IPS-NIHi7 (cell line): ENCODE measurements at regions not wholly inside any gene's neighbourhood (a gene's known extent, or its start where the extent isn't known, plus 50 kb on each side); places are given as distances from the start of the nearest gene placed in this dataset.
A peak's percentile ranks its signal among the peaks of the same experiment; 100 is the strongest.

ENCODE experiments used
- DNase-seq: peaks from one replicate; pipeline ENCODE4 v3.0.0; 2012; ENCODE audit warnings: mixed read lengths; ENCODE audit errors: extremely low spot score

DNA sequence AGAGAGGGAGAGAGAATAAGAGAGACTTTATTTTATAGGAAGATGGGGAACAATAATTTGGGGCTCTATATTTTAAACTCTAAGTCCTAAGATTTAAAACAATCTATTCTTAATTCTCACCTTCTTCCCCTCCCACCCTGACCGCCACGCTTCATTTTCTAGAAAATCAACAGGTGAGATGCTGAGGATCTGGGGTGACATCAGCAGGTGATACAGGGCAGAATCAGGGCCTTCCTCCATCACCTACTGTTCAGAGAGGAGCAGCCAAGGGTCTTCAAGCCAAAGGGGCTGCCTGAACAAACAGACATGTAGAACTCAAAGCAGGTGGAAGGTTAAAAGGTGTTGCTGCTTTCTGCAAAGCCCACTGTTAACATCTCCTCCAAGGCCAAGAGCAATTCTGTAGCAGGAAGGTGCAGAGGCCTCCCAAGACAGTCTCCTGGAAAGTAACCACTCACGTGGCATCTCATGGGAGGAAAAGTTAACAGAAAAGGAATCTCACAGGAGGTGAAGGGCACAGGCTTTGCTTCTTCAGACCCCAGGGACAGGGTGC lies 183.6 kb upstream of the TLE3 start:
- no peak for DNase-seq

DNA sequence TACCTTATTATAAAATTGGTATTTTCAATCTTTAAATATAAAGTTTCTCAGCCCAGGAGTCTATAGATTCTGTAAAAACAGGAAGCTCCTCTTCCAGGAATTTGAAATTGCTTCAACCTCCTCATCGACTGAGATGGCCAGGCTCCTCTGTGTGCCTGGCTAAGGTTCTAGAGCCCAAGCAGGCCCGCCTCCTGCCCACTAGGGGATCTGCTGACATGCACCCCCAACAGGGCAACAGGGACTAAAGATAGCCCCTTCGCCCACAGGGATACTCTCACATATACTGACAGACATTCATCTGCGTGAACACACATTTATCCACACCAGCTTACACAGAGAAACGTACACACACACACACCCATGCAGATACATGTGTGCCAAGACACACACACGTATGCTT lies 183.1 kb upstream of the TLE3 start:
- no peak for DNase-seq

GRCh38 chr15:70279096-70279495 lies 181.4 kb upstream of the TLE3 start:
- no peak for DNase-seq

DNA sequence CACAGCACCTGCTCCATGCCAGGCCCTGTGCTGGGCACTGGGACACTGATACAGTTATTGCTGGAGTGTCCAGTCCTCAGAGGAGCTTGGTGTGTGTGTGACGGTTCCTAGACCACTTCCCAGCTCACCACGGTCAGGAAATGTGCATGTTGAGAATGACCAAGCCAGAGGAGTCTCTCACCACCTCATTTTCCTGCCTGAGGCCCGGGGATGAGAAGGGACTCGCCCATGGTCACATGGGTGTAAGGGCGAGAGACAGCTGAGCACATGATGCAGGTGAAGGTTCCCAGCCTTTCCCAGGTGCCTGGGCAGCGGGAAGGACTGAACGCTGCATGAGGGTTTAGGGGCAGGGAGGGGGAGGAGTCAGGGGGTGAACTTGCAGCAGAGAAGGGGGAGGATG lies 180.9 kb upstream of the TLE3 start:
- DNase-seq, result no peak

- no peak for DNase-seq
Measured at GRCh38 chr15:70277556-70277955, 179.8 kb upstream of the TLE3 start.

DNA sequence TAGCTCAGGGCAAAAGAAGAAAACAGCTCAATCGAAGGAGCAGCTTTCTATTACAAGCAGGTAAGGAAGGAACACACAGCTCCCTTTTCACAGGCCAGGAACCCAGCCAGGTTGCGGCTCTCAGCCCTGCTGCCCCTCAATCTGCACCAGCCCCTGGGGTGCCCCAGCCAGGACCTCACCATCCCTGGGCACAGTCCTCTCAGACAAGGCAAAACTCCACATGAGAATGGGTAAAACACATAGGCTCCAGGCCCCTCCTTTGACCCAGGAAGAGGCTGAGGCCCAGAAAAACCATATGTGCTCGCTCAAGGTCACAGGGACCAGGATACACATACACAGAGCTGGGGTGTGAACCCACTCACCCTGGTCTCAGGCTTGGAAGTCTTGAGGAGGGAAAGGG lies 178.7 kb upstream of the TLE3 start:
- DNase-seq, result no peak

DNA sequence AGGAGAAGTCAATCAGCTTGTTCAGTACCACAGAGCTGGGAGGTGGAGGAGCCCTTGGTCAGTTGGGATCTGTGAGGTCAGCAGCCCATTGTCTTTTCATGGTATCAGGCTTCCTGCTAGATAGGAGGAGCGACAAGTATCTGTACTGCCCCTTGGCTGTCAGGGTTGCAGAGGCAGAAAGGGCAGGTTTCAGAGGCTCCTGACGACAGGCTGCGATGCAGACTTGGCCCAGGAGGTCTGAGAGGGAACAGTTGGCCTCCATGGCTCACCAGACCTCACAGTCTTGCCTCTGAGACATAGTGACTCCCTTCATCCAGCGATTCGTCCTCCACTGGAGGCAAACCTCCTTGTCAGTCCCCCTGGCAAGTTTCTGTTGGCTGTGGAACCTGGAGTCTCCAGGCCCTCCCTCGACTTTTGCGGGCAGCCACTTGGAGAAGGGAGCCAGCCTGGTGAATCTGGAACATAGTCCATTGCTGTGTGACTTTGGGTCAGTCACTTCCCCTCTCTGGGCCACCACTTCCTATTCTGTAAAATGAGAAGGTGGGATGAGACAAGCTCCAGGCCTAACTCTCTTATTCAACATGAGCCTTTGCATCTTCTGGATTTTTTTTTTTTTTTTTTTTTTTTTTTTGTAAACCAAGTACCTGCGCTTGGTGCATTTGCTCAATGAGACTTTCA lies 177.9 kb upstream of the TLE3 start:
- no peak for DNase-seq

GRCh38 chr15:70274908-70275307 lies 177.2 kb upstream of the TLE3 start:
- no peak for DNase-seq

DNA sequence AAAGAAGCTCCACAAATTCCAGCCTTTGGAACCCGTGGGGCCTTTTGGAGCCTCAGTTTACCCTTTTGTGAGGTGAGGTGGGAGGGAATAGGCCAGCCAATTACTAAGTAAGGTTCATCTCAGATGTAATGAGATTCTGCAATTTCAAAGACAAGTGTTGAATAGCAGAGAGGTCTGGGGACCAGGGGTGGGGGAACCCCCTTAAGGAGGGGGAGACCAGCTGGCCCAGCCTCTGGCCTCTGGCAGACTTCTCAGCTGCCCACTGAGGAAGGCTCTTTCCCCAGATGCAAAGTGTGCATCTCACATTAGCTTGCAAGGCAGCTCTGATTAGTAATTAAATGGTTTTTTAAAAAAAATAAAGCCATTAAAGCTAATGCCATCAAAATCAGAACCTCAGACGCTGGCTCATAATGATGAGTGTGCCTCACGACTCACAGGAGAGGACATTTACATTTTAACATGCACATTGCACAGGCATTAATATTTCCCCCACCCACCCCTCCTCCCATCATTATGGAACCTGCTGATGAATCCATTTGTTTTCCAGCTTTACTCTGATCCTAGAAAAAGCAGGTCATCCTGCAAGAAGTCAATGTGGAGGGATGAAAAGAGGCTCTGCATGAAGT lies 176.7 kb upstream of the TLE3 start:
- no peak for DNase-seq

DNA sequence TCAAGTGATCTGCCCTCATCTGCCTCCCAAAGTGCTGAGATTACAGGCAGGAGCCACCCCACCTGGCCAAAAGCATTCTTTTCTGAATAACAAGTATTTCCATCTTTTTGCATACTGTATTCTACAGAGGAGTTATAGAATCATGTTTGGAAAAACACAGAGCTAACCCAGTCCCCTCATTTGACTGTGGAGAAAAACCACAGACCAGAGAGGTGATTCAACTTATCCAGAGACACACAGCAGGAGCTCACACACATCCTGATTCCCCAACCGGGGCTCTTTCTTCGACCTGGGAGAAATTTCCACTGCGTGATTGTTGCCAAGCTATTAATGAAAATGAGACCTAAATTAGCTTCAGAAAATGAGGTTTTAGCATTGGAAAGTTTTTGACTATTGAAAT lies 176.1 kb upstream of the TLE3 start:
- DNase-seq, result no peak

GRCh38 chr15:70272565-70273355 lies 175.0 kb upstream of the TLE3 start:
- no peak for DNase-seq

GRCh38 chr15:70271422-70272088 lies 173.8 kb upstream of the TLE3 start:
- peak; percentile 78 for DNase-seq

GRCh38 chr15:70270752-70271111 lies 173.0 kb upstream of the TLE3 start:
- no peak for DNase-seq

DNA sequence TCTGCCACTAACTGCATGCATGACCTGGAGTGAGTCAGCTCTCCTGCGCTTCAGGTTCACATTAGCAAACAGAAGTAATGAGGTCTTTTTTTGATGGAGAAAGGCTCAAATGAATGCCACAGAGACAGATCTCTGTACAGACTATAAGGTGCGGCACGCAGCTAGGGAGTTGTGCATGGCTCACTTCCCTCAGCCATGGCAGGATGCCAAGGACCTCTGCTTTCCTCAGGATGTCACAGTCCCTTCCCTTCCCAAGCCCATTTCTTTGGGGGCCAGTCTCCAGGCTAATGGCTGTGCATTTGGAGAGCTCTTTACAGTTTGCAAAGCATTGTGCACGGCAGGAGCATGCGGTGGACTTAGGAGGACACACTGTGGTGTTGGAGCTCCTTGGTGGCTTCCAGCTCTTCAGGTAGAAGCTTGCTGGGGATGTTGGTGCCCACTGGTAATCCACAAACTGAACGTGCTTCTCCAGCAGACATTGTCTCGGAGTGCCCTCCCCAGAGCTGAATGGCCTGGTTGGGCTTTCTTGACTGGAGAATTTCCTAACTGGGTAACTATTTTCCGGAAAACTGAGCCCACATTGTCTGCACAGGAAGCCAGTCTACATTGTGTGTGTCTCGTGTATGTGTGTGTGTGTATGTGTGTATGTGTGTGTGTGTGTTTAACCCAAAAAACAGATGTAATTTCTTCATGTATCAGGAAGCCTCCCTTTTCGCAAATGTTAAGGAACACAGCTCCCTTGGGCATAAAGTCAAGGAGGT lies 172.5 kb upstream of the TLE3 start:
- no peak for DNase-seq

DNA sequence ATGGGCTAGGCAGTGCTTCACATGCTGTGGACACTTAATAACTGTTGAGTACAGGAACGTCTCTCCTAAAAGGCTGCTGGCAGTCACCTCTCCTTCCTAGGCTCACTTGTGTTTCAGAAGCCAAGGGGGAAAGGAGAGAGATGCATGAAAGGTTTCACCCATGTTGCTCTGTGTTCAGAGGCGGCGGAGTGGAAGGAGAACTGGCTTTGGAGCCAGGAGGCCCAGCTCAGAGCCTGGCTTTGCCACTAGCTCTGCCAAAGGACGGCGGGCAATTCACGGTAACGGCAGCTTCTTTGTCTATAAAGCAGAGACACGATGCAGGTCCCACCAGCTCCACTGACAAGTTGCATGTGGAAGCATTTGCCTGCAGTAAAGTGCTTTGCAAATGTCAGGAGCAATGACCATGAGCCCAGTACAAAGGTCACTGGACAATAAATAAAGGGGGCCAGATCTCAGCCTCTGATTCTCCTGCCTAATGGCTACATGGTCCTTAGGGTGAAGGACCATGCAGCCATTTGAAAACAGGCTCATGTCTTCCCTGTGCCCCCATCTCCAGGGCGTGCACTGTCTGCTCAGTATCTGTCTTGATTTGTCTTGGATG lies 171.7 kb upstream of the TLE3 start:
- no peak for DNase-seq

DNA sequence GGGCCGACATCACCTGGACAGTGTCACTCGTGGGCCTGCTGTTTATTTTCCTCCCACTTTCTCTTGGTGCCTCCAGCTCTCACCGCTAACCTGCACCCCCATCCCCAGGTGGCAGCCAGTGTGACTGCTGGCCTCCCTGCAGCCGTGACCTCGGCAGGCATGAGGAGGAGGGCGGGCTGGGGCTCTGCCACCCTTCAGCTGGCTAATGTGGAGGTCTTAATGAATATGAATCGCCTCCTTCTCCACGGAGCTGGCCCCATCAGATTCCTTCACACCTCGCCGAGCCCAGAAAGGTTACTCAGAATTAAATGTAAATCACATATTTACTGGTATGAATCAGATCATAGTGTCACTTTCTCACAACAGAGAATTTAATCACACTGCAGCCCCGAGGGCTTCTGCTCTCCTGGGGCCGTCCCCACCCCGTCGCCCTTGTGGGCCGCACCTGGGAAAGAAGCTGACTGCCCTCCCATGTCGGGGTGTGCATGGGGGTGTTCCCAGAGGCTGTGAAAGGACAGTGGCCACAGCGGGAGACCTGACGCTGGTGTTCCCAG lies 171.1 kb upstream of the TLE3 start:
- DNase-seq, result no peak

DNA sequence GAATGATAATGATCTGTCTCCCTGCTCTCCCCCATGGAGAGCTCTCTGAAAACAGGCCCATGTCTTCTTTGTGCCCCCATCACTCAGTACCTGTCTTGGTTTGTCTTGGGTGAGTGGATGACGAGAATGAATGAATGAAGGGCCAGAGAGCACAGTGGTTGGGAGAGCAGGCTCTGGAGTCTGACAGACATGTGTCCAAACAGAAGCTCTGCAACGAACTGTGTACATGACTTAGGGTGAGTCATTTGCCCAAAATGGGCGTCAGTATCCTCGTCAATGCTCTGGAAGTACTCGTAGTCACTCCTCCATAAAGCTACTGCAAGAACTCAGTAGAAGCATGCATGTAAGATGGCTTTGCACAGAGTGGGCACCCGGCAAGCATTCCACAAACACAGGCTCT lies 170.2 kb upstream of the TLE3 start:
- DNase-seq, result no peak

DNA sequence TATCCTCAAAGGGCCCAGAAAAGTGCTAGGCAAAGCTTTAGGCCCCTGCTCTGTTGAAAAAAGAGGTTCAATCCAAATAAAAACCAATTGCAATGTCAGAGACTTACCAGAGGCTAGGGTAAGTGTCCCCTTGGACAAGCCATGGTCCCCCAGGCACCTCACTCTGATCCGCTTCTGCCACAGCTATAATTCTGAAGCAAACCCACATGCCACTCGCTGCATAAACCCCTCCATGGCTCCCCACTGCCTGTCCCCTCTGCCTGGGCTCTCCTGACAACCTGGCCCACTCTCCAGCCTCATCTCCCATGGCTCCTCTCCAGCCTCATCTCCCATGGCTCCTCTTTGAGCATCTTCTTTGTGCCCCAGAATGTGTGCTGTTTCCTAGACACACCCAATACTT lies 169.6 kb upstream of the TLE3 start:
- no peak for DNase-seq

GRCh38 chr15:70266412-70267121 lies 168.8 kb upstream of the TLE3 start:
- DNase-seq, result no peak

DNA sequence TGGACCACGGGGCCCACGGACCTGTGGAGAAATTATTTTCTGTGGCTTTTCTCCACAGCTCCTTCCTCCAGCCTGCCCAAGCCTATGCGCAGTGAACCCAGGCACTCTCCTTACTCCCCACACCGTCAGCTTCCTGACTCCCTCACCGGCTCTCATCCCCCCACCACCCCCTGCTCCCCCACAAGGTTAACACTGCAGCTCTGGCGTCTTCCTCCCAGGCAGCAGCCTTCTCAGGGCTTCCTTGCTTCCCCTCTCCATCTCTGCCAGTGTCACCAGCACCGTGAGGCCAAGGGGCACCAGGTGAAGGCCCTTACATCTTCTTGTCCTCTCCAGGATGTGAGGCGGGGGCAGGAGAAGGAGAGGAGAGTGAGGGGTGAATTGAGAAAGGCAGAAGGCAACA lies 168.3 kb upstream of the TLE3 start:
- DNase-seq, result no peak
